NCI-H2081 (cell line): ENCODE measurements at regions not wholly inside any gene's neighbourhood (a gene's known extent, or its start where the extent isn't known, plus 50 kb on each side); places are given as distances from the start of the nearest gene placed in this dataset.
A peak's percentile ranks its signal among the peaks of the same experiment; 100 is the strongest.

Experiments
- DNase-seq, 2 experiments: peaks; one replicate each; lab custom pipeline; 2025; lab: John Stamatoyannopoulos, UW

GRCh38 chr12:62123721-62124203, 136.4 kb upstream of the USP15 start:
- peak; percentile 35 to 64 for DNase-seq

DNA sequence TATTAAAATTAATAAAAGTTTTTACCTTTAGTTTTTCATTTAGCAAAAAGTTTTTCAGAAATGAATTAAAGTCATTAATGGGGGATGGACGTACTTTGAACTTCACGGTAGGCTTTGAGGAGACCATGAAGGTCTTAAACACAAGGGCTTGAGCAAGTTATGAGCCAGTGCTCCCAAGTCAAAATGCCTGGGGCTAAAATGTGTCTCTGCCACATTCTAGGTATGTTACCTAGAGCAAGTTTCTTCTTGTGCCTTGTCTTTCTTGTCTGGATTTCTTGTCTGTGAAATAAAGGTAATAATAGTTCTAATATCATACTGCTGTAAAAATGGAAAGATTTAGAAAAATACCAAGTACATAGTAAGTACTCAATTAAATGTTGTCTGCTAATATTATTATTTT, 132.7 kb upstream of the USP15 start:
- DNase-seq: no peak

DNA sequence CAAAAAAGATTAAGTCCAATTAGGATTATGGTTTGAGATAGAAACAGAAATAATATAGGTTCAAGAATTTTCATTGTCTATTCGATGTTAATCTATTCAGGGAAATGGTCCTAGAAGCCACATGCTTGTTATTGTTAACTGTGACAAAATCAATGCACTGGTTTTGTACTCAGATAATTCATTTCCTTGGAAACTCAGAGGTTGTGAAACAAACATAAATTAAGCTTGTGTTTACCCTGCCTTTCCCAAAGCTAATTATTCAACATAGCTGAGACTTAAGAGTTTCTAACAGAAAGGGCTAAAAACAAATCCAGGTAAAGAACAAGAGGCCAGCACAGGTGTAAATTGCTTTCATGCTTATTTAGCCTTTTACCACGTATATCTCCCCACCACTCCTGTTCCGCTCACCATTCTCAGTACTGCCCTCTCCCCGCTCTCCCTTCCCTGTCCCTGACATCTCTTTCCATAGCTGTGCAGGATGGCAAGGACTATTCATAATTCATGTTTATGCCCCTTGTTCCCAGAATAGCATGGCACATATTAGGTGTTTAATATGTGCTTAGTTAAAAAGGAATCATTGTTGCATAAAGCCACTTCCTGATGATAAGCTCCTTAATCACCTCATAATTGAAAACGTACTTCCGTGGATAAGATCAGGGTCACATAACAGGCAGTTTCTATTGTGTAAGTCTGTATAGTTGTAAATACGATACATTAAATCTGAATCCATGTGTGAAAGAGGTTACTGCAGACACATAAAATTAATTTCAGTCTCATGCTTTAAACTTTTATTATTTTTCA, 131.8 kb upstream of the USP15 start:
- DNase-seq: peak; percentile 1 to 26

- DNase-seq: no peak
Measured at GRCh38 chr12:62129291-62129690, 130.9 kb upstream of the USP15 start.

- no peak for DNase-seq
Measured at GRCh38 chr12:62130402-62130801, 129.8 kb upstream of the USP15 start.

DNA sequence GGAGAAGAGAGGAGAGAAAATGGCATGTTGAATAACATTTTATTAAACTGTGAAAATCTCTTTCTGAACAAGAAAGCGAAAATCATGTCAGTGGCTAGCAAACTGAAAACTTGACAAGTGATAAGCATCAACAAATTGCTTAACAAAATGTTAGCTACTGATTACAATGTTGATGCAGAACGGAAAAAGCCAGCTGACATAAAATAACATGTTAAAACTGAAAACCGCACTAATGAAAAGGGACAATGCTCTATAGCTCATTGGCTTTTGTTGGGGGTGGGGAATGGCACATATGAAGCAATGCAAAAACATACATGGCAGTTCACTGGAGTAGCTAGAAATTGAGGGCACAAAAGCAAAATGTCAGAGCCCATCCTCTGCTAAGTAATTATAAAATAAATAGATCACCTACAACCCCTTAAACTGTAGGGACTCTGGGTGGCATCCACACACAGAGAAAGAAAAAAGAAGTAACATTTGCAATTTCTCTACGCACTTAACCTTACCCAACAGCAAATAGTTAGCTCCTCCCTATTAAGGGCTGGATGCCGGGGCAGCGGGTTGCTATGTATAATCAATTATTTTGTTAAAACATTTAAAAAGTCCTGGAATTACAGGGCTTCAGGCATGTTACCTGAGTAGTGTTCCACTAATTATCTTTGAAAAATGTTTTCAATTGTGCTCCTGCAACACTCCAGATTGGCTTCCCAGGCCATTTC, 129.2 kb upstream of the USP15 start:
- no peak for DNase-seq

DNA sequence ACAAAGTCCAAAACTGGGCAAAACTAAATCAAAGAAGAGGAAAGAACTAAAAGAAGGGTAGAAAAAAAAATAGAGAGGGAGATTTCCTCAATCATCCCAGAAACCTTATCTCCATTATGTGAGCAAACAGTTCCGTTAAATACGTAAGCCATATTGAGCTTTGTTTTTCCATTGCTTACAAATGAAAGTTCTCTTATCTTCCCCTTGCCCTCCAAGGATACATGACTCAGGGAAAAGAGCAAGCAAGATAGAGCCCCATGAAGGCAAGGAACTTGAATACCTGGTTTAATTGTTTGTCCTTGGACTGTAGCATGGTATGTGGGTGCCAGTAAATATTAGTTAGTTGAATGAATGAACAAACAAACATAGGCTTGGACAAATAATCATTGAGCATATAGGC, 126.8 kb upstream of the USP15 start:
- DNase-seq: no peak

- no peak for DNase-seq
Measured at GRCh38 chr12:62135553-62136200, 124.5 kb upstream of the USP15 start.

DNA sequence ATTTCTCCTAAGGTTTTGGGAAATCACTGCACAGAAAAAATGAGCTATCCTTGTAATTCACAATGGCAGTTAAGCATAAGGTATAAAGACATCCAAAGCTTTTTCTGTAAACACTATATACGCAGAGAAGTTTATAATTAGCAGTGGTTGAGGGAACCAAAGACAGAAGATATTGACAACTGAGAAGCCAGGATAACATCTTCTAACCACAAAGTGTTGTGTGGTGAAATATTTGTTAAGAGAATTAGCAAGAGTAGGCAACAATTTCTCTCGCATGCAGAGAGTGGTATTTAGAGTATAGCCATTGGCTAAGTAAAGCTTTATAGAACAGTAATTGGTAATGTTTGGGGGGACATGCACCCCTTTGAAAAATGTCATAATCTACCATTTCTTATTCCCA, 123.7 kb upstream of the USP15 start:
- no peak for DNase-seq

DNA sequence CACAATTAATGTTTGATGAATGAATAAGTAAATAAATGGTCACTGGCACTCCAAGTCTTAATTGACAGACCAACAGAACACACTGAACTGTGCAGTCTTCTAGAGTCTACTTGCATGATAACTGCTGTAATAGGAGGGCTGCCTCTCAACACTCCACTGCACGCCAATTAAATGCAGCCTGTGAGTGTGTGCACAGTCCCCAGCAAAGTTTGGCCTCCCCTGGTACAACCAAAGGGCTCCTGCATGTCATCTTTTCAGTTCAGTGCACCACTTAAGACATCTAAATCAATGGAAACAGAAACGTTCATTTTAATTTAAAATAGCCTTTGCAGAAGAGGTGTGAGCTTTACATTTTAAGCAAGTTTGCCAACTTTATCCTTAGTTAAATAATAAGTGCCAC, 121.7 kb upstream of the USP15 start:
- DNase-seq: no peak

GRCh38 chr12:62146318-62146717, 113.9 kb upstream of the USP15 start:
- DNase-seq: no peak

- DNase-seq: no peak
Measured at GRCh38 chr12:62158013-62158412, 102.2 kb upstream of the USP15 start.

DNA sequence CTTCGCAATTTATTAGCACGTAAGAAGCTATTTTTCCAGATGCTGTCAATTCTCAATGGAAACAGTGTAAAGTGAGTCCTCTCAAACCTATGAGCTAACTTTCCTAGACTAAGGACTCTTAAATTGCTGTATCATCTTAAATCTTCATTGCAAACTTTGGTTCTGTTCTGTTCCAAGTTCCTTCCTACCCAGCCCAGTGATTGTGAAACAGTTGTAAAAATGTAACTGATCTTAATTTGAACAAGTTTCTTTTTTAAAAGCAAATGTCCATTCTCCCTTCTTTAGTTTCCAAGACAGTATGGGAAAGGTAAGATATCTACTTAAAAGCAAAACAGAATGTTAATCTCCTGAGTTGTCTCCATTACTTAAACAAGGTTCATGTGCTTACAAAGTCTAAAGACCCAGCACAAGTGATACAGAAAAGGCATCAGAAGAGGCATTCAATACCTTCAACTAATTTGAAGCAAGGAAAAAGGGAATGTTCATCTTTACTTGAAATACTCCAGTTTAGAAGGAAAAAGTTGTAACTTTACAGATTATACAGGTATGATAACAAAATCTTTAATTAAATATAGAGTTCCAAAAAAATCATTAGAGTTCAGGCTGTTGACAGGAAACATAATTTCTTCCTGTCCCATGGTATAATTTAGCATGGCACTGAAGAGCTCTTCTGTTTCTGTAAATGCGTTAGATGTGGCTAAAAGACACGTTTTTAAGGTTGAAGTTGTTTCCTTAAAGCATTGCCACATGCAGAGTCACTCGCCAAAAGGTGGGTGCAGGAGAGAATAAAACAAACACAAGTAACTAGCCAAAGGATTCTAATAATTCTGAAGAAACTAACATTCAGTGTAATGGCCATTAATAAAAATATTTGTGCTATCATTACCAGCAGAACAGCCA, 101.5 kb upstream of the USP15 start:
- DNase-seq: no peak

DNA sequence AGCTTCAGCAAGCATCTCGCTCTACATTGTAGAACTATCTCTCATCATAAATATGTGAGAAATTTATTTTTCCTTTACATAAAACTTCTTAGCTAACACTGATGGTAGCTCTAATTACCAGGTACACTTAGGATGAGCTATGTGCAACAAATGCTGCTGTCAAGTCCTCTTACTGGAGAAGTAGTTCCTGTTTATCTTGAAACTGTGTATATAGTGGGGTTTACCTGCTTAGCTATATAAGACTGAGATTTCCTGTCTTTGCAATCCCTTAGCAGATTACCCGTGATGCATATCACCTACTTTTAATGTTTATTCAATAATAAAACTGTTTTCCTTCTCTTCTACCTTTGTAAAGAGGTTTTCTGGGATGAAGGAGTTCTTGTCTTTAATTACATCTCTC, 98.0 kb upstream of the USP15 start:
- DNase-seq: no peak

DNA sequence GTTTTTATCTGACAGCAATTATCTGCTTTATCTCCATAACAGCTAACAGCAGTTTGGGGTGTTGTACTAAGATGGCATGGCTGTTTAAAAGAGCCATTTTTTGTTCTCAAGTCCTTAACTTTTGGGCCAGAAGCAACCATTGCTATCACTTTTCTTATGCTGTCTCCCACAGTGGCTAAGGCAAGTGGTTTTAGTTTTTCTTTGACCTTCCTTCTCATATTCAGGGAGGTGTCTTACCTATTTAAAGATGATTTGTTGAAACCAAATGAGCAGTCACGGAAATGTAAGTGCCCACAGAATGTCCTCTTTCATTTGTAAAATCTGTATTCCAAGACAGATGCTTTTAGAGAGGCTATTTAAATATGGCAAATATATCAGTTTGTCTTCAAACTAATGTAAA, 96.8 kb upstream of the USP15 start:
- DNase-seq: no peak

DNA sequence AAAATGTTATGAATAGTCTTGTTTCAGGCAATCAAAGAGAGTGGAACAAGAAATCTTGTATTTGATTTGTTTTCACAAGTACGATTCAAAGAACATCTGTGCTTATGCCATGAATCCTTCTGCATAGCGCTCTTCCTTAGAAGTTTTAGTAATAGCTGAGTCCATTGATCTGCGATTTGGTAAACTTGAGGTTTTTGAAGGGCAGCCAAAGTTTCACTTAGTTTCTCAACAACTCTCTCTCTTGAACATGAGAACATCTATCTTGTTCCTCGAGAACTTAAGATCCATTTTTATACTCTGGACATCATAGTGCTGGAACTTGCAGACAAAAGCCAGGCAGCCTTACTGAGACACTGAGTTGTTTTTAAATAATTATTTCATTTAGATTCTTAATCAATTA, 96.2 kb upstream of the USP15 start:
- DNase-seq: no peak

DNA sequence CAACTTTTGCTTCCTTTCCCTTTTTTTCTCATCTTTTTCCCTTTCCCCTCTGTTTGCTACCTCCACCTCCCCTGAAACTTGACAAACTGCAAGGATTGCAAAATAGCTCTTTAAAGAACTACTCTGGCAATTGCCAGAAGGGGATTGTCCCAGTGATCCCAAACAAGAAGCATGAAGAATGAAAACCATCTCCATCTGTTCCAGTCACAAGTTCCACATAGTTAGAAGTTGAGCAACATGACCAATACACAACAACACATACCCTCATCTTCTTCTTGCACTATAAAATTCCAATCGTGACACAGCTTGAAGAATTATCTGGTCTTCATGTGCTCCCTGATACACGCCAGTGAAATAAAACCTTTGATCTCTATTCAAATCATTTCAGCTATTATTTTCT, 93.7 kb upstream of the USP15 start:
- DNase-seq: no peak

- DNase-seq: no peak
Measured at GRCh38 chr12:62168411-62168810, 91.8 kb upstream of the USP15 start.

- no peak for DNase-seq
Measured at GRCh38 chr12:62170241-62170640, 90.0 kb upstream of the USP15 start.

DNA sequence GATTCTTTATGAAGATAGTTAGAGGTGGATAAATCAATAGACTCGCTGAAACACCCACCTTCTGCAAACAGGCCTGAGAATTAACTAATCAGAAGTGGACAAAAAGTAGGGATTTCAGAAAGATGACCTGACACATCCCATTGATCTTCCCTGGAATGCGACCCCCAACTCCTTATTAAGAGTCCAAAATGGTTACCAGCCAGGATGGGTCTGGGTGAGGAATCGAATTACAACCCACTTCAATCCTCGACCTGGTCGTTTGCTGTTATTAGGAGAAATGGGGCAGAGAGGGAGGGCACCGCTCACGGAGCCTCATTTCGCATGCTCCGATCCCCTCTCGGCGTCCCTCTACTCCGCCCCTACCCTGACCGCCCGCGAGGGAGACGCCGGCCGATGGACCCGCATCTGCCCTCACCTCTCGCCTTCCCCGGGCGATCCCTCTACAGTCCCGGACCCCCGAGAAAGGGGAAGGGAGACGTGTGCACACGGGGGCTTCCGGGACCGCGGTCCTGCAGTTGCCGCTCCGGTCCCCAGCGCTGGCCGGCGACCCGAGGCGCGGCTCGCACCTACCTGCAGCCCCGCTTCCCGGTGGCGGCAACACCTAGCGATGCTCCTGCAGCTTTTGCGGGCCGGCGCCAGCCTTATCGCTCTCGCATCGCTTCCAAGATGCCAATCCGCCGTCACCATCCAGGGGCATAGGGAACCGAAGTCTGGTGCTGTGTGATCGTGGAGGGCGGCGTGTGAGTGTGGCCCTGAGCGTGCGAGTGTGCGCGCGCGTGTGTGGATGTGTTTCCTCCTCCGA, 69.3 kb upstream of the USP15 start:
- DNase-seq: no peak
